Prostate gland (tissue), 2 donors: ENCODE measurements at regions not wholly inside any gene's neighbourhood (a gene's known extent, or its start where the extent isn't known, plus 50 kb on each side); places are given as distances from the start of the nearest gene placed in this dataset.

ENCODE experiments used
- POLR2AphosphoS5 ChIP-seq: sonication (generic); formaldehyde crosslinking; IDR thresholded peaks from one replicate; pipeline ENCODE4 v1.6.1; 2017; ENCODE audit warnings: antibody characterized with exemption
- TF ChIP-seq, protein P1 (sequence below), 4 experiments: fragments of 200-600 bp in 2 of 4; fragments of 450-650 bp in 2 of 4; sonication (generic) in 2 of 4; IDR thresholded peaks; 1 replicate in 3 of 4; 2 replicates in 1 of 4; pipeline ENCODE4 v1.5.1; 2016 to 2019; ENCODE audit warnings: antibody characterized with exemption in 4 of 4, mild to moderate bottlenecking in 2 of 4, moderate library complexity in 2 of 4

DNA sequence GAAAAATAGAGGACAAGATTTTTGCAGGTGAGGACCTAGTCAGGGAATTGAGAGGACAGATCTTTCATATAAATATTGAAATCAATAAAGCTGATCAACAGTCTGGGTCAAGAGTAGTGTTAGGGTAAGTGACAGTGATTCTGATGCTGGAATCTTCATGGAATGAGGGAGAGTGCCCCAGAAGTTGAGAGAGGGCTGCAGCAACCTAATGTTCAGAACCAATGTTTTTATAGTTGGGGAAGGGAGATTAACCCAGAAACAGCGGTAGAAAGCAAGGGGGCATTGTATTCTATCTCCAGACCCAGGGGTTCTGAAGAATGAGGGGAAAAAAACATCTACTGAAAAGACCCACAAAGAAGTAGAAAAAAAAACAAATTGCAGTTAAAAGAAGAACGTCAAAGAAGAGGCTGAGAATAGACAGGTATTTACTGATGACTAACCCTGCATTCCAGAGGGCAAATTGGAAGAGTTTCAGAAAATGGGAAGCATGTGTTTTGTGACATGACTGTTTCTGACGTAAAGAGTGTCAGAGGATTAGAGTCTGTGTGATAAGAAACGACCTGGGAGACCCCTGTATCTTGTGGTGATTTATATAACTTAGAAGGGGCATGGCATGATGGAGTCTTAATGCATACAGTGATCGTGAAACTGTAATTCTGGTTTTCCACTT, 819.6 kb upstream of the EPHA5 start:
- TF ChIP-seq, protein P1, sequence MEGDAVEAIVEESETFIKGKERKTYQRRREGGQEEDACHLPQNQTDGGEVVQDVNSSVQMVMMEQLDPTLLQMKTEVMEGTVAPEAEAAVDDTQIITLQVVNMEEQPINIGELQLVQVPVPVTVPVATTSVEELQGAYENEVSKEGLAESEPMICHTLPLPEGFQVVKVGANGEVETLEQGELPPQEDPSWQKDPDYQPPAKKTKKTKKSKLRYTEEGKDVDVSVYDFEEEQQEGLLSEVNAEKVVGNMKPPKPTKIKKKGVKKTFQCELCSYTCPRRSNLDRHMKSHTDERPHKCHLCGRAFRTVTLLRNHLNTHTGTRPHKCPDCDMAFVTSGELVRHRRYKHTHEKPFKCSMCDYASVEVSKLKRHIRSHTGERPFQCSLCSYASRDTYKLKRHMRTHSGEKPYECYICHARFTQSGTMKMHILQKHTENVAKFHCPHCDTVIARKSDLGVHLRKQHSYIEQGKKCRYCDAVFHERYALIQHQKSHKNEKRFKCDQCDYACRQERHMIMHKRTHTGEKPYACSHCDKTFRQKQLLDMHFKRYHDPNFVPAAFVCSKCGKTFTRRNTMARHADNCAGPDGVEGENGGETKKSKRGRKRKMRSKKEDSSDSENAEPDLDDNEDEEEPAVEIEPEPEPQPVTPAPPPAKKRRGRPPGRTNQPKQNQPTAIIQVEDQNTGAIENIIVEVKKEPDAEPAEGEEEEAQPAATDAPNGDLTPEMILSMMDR (IDR thresholded peaks at IDR 0.05), result no peak
- no peak for TF ChIP-seq POLR2AphosphoS5
